Endothelial cell of umbilical vein (primary cell): ENCODE measurements at regions not wholly inside any gene's neighbourhood (a gene's known extent, or its start where the extent isn't known, plus 50 kb on each side); places are given as distances from the start of the nearest gene placed in this dataset.

ENCODE experiments used
- BruUV-seq: library from RNA; stranded (reverse); fragments of 400-500 nt; replicated peaks from 2 replicates; lab custom pipeline; 2021; lab: Mats Ljungman, UMichigan
- CTCF ChIA-PET: fragments of 300-600, 350-600 bp; sonication (Branson Sonifier 250); formaldehyde crosslinking; loops from one replicate; lab custom pipeline; 2021; ENCODE audit warnings: antibody characterized with exemption, inconsistent platforms; lab: Charles Lee
- POLR2A ChIA-PET: fragments of 300-600, 350-600 bp; sonication (Branson Sonifier 250); formaldehyde crosslinking; loops from one replicate; lab custom pipeline; 2021; ENCODE audit warnings: antibody characterized with exemption, inconsistent platforms; lab: Charles Lee
- DNase-seq: peaks from one replicate; pipeline ENCODE4 v3.0.0-alpha.2; 2011; ENCODE audit warnings: low read depth, low spot score
- FAIRE-seq: peaks from 2 replicates; lab custom pipeline; 2011; peaks lifted over from hg19 to GRCh38; lab: Jason Lieb, UNC
- H2AFZ ChIP-seq: 2 replicates; pipeline ENCODE4 v1.6.0; 2012; ENCODE audit warnings: low read depth, low read length, control low read depth, inconsistent platforms
- H3K27ac ChIP-seq: 2 replicates; pipeline ENCODE4 v1.5.1; 2011; ENCODE audit warnings: low read depth, mild to moderate bottlenecking, control low read depth, low read length, moderate library complexity; ENCODE audit not compliant: insufficient read depth
- H3K27me3 ChIP-seq, 2 experiments: 2 replicates each; pipeline versions ENCODE4 v1.6.0 to v1.6.1; 2011; ENCODE audit warnings: low read length in 2 of 2, mixed read lengths in 1 of 2; ENCODE audit not compliant: control insufficient read depth in 2 of 2, insufficient read depth in 2 of 2
- H3K36me3 ChIP-seq, 2 experiments: 2 replicates in 1 of 2; 3 replicates in 1 of 2; pipeline ENCODE4 v1.5.1; 2011; ENCODE audit warnings: low read length in 2 of 2, mild to moderate bottlenecking in 1 of 2, moderate library complexity in 1 of 2; ENCODE audit not compliant: control insufficient read depth in 2 of 2, insufficient read depth in 2 of 2; ENCODE audit errors: extremely low read depth in 1 of 2
- H3K4me1 ChIP-seq: 3 replicates; pipeline ENCODE4 v1.5.1; 2011; ENCODE audit warnings: mild to moderate bottlenecking, low read length; ENCODE audit not compliant: control insufficient read depth, insufficient read depth; ENCODE audit errors: extremely low read depth
- H3K4me2 ChIP-seq: 2 replicates; pipeline ENCODE4 v1.6.1; 2011; ENCODE audit warnings: low read length, control low read depth, mixed read lengths; ENCODE audit not compliant: insufficient read depth
- H3K4me3 ChIP-seq, 3 experiments: fragments of 200-600 bp in 1 of 3; sonication (generic), shearing (Covaris generic) in 1 of 3; replicated peaks in 1 of 3; 2 replicates each; pipeline ENCODE4 v1.5.1; 2011 to 2016; ENCODE audit warnings: control low read depth in 3 of 3, low read length in 3 of 3, mild to moderate bottlenecking in 2 of 3, inconsistent platforms in 1 of 3, low read depth in 1 of 3, moderate library complexity in 1 of 3; ENCODE audit not compliant: insufficient read depth in 1 of 3
- H3K79me2 ChIP-seq: 2 replicates; pipeline ENCODE4 v1.6.0; 2012; ENCODE audit warnings: low read length, inconsistent platforms; ENCODE audit not compliant: control insufficient read depth, insufficient read depth
- H3K9ac ChIP-seq: replicated peaks from 2 replicates; pipeline ENCODE3; 2011; ENCODE audit warnings: low read length, control low read depth; ENCODE audit not compliant: insufficient read depth; ENCODE audit errors: extremely low read depth
- H3K9me1 ChIP-seq: replicated peaks from 3 replicates; pipeline ENCODE4 v1.6.0; 2011; ENCODE audit warnings: mild to moderate bottlenecking, low read length; ENCODE audit not compliant: control insufficient read depth, insufficient read depth; ENCODE audit errors: extremely low read depth
- H3K9me3 ChIP-seq: replicated peaks from 2 replicates; pipeline ENCODE4 v1.5.1; 2012; ENCODE audit warnings: low read length, inconsistent platforms; ENCODE audit not compliant: control insufficient read depth, insufficient read depth
- H4K20me1 ChIP-seq: replicated peaks from 2 replicates; pipeline ENCODE3; 2011; ENCODE audit warnings: mild to moderate bottlenecking, low read length; ENCODE audit not compliant: control insufficient read depth, insufficient read depth; ENCODE audit errors: extremely low read depth
- EZH2 ChIP-seq: IDR thresholded peaks from 2 replicates; pipeline ENCODE4 v1.6.1; 2012; ENCODE audit warnings: borderline replicate concordance, low read depth, mild to moderate bottlenecking, moderate library complexity, low read length, inconsistent platforms; ENCODE audit not compliant: severe bottlenecking
- FOS ChIP-seq: IDR thresholded peaks from 2 replicates; pipeline ENCODE4 v1.6.1; 2011; ENCODE audit warnings: mild to moderate bottlenecking, low read length, moderate library complexity, borderline replicate concordance; ENCODE audit not compliant: insufficient read depth
- GATA2 ChIP-seq: IDR thresholded peaks from 2 replicates; pipeline ENCODE4 v1.7.0; 2011; ENCODE audit warnings: low read depth, mild to moderate bottlenecking, moderate library complexity, mixed read lengths, low read length; ENCODE audit not compliant: insufficient read length, insufficient read depth
- JUN ChIP-seq: IDR thresholded peaks from 2 replicates; pipeline ENCODE4 v1.6.1; 2011; ENCODE audit warnings: borderline replicate concordance, low read depth; ENCODE audit not compliant: insufficient read length, insufficient read depth
- MYC ChIP-seq: IDR thresholded peaks from one replicate; pipeline ENCODE4 v1.6.1; 2011; ENCODE audit warnings: mild to moderate bottlenecking, low read depth, low read length
- POLR2A ChIP-seq: IDR thresholded peaks from 2 replicates; pipeline ENCODE4 v1.6.1; 2012; ENCODE audit warnings: low read depth, mild to moderate bottlenecking, control low read depth, low read length
- POLR2AphosphoS5 ChIP-seq: IDR thresholded peaks from 2 replicates; pipeline ENCODE4 v1.6.1; 2012; ENCODE audit warnings: low read depth, mild to moderate bottlenecking, control low read depth, low read length, moderate library complexity; ENCODE audit not compliant: insufficient read depth
- dilution Hi-C: fragments of 300-500 bp; cut with MboI; formaldehyde crosslinking; loops from one replicate; pipeline ENCODE4 v1.15.0; 2019; ENCODE audit warnings: low sequenced_read_pairs; ENCODE audit not compliant: extremely low pct_ligation_motif_present
- intact Hi-C: fragments of 100-400 bp; cut with micrococcal nuclease; formaldehyde crosslinking; loops from one replicate; pipeline ENCODE4 v1.10.0; 2022
- TF ChIP-seq, protein P1 (sequence below), 2 donors: IDR thresholded peaks; 1 replicate in 1 of 2; 2 replicates in 1 of 2; pipeline ENCODE4 v1.5.1; 2011; ENCODE audit warnings: low read length in 2 of 2, mild to moderate bottlenecking in 2 of 2, moderate library complexity in 2 of 2, control low read depth in 1 of 2, inconsistent platforms in 1 of 2, low read depth in 1 of 2; ENCODE audit not compliant: insufficient read depth in 1 of 2; ENCODE audit errors: extremely low read depth in 1 of 2
- TF ChIP-seq, protein P2 (sequence below): IDR thresholded peaks from 2 replicates; pipeline ENCODE4 v1.6.1; 2011; ENCODE audit not compliant: insufficient read depth, insufficient read length

DNA sequence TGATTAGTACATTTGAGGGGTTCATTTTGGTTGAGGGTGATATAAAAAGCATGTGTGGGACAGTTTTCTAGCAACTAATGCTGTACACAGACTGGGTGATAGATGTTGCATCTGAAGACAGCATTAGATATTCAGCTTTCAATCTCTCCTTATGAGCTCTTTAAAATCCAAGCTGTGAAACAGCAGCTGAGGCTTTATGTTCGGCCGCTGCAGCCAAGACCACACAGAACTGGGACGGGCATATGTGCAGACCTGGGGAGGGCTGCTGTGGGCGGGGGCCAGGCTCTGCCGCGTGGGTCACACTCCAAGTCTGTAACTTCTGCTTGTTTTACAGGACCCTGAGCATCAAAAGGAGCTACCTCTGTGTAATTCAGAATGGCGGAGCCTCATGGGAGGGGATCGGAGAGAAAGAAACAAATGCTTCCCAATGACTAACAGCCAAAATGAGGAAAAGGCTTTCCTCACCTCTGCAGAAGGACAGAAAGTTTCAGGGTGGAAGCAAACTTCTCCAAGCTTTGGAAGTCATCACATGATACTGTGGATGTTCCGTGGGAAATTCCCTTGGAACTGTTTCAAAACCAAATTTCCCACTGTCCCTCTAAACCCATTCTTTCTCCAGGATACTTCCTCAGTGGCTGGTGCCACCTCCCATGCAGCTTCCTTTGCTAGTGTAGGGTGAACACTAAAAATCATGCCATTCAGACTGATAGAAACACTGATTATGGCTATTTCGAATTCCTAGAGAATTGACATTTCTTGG, 711.9 kb upstream of the ID2 start:
- Histone ChIP-seq H3K9me3 (peaks cover 5% of the 10 kb centered on the region), H3K36me3 (no peaks in the 10 kb centered on the region), H2AFZ (no peak overlapping the region), H3K4me3 (no peak overlapping the region), H4K20me1 (no peaks in the 10 kb centered on the region), H3K4me2 (no peak overlapping the region), H3K4me1 (no peaks in the 10 kb centered on the region), H3K9ac (no peak overlapping the region), H3K27ac (no peak overlapping the region), H3K79me2 (no peaks in the 10 kb centered on the region), H3K9me1 (no peaks in the 10 kb centered on the region), H3K27me3 (no peaks in the 10 kb centered on the region)
- ChIA-PET CTCF (no interaction called here), POLR2A (no interaction called here)
- BruUV-seq = no TSS peak
- dilution Hi-C loops (no loop called here), intact Hi-C loops (no loop called here)
- no peak for FAIRE-seq
- DNase-seq = no peak
- TF ChIP-seq EZH2 = no peak
- TF ChIP-seq POLR2AphosphoS5 = no peak
- no peak for TF ChIP-seq JUN
- TF ChIP-seq, protein P1, sequence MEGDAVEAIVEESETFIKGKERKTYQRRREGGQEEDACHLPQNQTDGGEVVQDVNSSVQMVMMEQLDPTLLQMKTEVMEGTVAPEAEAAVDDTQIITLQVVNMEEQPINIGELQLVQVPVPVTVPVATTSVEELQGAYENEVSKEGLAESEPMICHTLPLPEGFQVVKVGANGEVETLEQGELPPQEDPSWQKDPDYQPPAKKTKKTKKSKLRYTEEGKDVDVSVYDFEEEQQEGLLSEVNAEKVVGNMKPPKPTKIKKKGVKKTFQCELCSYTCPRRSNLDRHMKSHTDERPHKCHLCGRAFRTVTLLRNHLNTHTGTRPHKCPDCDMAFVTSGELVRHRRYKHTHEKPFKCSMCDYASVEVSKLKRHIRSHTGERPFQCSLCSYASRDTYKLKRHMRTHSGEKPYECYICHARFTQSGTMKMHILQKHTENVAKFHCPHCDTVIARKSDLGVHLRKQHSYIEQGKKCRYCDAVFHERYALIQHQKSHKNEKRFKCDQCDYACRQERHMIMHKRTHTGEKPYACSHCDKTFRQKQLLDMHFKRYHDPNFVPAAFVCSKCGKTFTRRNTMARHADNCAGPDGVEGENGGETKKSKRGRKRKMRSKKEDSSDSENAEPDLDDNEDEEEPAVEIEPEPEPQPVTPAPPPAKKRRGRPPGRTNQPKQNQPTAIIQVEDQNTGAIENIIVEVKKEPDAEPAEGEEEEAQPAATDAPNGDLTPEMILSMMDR (IDR thresholded peaks at IDR 0.05; ENCODE audit: extremely low read depth in 1 of 2, insufficient read depth in 1 of 2, low read depth in 1 of 2, low read length in 2 of 2) = no peak
- no peak for TF ChIP-seq FOS
- TF ChIP-seq GATA2 = no peak
- TF ChIP-seq POLR2A = no peak
- no peak for TF ChIP-seq MYC
- TF ChIP-seq, protein P2, sequence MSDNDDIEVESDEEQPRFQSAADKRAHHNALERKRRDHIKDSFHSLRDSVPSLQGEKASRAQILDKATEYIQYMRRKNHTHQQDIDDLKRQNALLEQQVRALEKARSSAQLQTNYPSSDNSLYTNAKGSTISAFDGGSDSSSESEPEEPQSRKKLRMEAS = no peak
